SIG-M5 treated with dmso at 0.1 percent for 504 hours (cell line): ENCODE measurements at regions not wholly inside any gene's neighbourhood (a gene's known extent, or its start where the extent isn't known, plus 50 kb on each side); places are given as distances from the start of the nearest gene placed in this dataset.
"Not testable (repeated sequence)": the region's sequence is repeated elsewhere in the genome, so short reads cannot be mapped to it uniquely, and the experiment has no call there.

Source experiments
- DNase-seq: peaks from one replicate; lab custom pipeline; 2025; ENCODE audit not compliant: unreplicated experiment; lab: John Stamatoyannopoulos, UW

DNA sequence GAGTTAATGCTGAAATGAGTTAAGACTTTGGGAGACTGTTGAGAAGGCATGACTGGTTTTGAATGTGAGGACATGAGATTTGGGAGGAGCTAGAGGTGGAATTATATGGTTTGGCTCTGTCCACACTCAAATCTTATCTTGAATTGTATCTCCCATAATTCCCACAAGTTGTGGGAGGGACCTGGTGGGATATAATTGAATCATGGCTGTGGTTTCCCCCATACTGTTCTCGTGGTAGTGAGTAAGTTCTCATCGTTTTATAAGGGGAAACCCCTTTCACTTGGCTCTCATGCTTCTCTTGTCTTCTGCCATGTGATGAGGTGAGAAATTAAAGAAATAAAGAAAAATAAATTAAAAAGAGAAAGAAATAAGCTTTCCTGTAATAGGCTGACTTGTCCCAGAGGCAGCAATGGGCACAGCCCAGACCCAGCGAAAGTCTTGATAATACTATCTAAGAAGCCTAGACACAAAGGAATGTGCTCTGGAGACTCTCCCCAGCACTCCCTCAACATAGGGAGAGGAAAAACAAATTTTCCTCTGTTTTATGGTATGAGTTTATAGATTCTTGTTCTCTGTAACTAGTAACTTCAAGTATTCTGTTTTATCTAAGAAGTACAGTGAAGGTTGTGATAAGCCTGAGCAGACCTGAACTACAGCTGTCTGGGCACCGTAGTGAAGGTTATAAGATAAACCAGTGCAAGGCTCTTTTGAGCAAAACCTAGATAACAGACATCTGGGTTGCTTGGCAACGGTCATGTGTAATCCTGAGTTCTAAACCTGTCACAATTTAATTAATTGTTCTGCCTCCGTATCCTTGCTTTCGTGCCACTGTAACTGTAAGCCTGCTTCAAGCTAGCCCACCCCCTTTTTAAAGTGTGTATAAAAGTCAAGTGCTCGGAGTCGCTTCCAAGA, 88.9 kb upstream of the ECI2 start:
- DNase-seq = no peak

DNA sequence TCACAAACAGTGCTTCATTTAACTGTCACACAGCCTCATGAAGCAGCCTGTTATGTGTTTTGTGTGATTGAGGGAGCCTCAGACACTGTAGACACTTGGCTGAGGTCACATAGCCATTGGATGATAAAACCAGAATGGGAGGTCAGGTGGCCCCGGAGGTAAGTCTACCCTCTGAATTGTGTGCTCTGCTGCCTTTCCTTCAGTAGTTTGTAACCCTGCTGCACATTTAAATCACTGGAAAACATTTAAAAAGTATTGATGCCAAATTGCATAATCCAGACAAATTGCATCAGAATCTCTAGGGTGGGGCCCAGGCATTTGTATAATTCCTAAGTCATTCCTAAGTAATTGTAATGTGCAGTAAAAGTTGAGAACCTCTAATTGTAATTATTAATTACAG, 85.2 kb upstream of the ECI2 start:
- DNase-seq = no peak

DNA sequence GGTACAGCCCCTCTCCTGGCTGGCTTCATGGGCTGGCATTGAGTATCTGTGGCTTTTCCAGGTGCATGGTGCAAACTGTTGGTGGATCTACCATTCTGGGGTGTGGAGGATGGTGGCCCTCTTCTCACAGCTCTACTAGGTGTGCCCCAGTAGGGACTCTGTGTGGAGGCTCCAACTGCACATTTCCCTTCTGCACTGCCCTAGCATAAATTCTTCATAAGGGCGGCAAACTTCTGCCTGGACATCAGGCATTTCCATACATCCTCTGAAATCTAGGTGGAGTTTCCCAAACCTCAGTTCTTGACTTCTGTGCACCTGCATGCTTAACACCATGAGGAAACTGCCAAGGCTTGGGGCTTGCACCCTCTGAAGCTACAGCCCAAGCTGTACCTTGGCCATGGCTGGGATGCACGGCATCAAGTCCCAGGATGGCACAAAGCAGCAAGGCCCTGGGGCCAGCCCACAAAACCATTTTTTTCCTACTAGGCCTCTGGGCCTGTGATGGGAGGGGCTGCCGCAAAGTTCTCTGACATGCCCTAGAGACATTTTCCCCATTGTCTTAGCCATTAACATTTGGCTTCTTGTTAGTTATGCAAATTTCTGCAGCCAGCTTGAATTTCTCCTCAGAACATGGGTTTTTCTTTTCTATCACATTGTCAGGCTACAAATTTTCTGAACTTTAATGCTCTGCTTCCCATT, 83.4 kb upstream of the ECI2 start:
- DNase-seq = not testable (repeated sequence)

DNA sequence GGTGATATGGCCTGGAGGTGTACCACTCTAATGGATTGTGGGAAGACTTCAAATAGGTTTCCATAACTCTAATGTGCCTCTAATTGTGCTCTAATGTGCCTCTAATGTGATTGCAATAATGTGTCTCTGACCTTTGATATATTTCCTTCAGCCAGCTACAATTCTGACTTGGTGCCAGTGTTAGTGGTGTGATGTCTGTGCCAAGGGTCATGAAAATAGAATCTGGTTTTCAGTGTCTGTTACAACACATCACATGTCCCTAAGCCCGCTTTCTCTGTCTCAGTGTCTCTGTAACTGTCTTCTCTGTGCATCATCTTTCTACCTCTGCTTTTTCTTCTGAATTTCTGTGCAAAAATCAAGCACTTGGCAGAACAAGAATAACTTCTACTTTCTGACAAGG, 77.2 kb upstream of the ECI2 start:
- DNase-seq = no peak

DNA sequence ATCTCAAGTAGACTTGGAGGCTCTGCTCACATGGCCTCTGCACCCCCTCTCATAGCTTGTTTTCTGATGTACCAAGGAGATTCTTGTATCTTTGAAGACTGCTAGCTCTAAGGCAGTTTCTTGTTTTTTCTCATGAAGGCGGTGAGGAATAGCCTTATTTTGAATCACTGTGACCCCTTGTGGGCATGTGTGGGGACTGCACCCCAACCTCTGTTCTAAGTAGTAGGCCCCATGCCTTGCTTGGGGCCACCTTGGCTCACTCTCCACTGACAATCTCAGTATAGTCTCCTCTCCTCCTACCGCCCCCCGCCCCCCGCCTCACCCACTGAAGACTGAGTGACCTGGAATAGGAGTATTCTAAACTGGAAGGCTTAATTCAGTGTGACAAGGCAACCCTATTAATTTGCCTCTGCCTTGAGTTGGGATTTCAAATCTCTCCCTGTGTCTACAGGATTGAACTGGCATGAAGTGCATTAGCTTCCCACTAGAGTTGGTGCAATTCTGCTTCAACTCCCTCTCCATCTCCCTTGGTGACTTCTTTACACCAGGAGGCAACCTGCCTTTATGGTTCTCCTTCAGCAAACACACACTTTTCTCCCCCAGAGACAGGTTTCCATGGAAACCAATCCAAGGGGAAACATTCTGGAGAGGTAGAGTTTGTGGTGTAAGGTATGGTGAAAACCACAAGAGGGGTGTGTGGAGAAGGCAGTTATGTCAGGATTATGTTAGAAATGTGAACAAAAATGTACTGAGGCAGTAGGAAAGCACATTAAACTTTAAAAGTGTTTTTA, 75.4 kb upstream of the ECI2 start:
- DNase-seq = peak; percentile 39

DNA sequence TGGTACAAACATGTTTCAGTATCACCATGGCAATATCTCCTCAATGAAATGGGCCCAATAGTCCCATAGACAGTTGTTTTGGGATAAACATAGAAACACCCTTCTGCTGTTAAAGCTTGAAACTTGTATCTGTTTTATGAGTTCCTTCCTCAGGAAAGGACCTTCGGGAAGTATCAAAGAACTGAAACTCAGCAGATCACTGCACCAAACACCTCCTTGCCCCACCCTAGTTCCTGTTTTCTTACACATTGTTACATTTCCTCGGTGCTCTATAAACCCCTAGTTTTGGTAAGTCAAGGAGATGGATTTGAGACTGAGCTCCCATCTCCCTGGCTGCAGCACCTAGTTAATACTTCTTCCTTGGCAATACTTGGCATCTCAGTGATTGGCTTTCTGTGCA, 73.8 kb upstream of the ECI2 start:
- peak; percentile 38 for DNase-seq

DNA sequence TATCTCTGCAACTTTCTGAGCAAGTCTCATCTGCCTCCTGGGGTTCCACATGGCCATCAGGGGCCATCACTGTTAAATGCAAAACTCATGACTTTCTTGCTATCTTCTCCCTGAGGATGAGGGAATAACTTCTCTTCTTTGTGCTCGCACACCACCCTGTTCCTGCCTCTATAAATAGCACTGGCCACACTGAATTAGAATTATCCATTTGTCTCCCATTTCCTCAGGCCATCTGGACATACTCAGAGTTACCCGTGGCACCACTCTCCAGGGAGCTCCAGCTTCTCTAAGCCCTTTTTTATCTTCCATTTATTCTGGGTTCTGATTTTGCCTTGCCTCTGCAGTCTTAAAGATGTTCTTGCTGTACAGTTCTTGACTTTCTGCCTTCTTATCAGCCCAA, 72.8 kb upstream of the ECI2 start:
- no peak for DNase-seq

DNA sequence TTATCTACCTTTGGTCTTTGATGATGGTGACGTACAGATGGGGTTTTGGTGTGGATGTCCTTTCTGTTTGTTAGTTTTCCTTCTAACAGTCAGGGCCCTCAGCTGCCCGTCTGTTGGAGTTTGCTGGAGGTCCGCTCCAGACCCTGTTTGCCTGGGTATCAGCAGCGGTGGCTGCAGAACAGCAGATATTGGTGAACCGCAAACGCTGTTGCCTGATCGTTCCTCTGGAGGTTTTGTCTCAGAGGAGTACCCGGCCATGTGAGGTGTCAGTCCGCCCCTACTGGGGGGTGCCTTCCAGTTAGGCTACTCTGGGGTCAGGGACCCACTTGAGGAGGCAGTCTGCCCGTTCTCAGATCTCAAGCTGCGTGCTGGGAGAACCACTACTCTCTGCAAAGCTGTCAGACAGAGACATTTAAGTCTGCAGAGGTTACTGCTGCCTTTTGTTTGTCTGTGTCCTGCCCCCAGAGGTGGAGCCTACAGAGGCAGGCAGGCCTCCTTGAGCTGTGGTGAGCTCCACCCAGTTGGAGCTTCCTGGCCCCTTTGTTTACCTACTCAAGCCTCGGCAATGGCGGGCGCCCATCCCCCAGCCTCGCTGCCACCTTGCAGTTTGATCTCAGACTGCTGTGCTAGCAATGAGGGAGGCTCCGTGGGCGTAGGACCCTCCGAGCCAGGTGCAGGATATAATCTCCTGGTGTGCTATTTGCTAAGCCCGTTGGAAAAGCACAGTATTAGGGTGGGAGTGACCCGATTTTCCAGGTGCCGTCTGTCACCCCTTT, 68.5 kb upstream of the ECI2 start:
- not testable (repeated sequence) for DNase-seq

DNA sequence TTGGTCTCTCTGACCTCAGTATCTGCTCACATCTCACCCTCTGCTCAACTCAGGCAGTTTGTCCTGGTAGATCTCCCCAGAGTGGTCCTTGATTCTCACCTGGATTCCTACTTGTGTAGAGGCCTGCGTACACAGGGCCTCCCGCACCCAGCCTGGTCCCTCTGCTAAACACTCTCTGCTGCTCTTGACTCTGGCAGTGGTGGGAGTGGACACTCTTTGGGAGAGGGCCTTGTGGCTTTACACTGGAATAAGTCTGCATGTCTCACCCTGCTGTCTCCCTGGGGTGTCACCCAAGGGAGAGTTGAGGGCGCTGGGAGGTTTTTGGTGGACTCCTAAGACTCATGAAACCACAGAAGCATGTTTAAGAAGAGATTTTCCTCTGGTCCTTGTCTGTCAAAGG, 57.3 kb upstream of the ECI2 start:
- no peak for DNase-seq

DNA sequence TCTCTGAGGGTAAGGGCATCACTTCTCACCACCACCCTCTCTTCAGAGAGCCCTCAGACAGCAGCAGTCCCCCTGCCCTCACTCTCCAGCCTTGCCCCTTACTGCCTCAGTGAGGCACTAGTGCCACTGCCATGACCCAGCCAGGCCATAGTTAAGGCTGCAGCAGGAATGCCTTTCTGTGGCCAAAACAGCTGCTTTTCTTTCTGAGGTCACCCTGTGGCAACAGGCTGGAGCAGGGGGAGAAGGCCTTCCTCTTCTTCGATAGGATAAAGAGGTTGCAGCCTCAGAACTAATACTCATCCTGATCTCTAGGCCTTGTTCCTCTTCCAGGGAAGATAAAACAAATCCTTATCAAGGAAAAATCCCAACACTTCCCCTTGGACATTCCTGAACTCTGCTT, 56.8 kb upstream of the ECI2 start:
- DNase-seq = no peak

DNA sequence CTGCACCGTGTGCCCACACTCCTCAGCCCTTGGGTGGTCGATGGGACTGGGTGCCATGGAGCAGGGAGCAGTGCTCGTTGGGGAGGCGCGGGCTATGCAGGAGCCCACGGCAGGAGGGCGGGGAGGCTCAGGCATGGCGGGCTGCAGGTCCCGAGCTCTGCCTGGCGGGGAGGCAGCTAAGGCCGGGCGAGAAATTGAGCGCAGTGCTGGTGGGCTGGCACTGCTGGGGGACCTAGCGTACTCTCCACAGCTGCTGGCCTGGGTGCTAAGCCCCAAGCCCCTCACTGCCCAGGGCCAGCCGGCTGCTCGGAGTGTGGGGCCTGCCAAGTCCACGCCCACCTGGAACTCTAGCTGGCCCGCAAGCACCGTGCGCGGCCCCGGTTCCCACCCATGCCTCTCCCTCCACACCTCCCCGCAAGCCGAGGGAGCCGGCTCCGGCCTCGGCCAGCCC, 55.9 kb upstream of the ECI2 start:
- DNase-seq = no peak

DNA sequence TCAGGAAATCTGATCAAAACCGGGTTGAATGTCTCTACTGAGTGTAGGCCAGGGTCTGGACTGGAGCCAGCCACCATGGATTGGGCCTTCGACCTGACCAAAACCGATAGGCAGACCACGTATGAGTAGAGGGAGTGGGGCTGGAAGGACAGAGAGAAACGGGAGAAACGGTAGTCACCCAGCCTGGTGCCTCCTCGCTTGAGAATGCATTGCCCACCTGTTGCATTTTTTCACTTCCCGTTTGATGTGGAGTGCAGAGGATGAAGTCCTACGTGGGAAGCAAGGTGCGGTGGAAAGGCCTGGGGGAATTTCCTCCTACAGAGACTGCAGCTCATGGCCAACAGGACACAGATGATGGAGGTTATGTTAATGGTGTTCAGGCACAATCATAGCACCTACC, 53.9 kb upstream of the ECI2 start:
- no peak for DNase-seq

DNA sequence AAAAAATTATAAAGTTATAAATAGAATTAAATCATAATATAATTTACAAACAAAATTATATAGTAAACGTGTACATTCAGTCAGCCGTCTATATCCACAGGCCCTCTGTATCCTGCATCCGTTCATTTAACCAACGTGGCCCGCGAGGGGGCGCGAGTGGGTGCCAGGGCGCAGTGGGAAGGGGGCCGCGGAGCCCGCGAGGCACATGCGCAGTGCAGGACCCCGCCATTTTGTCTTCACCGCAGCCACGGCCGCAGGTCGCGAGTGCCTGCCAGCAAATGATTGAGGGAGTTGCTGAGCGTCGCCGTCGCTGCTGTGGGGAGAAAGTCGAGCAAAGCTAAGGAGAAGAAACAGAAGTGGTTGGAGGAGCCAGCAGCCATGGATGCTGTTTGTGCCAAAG, 53.4 kb upstream of the ECI2 start:
- no peak for DNase-seq

DNA sequence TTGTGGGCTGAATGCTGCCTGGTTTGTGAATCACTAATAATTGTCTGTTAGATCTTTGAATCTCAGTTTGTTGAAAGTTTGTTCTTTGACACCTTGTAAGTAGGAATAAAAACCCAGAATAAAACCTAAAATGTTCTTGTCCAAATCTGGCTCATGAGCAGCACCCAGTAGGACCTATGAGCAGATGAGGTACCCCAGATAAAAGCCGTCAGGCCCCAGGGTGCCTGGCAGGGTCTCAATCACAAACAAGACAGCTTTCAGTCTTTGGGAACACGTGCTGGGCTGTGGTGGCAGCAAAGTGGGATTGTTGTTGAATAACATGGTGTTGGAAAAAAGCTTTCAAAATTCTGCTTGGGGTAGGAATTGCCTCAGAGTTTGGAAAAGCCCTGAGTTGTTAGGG, 52.1 kb upstream of the ECI2 start:
- DNase-seq = no peak

DNA sequence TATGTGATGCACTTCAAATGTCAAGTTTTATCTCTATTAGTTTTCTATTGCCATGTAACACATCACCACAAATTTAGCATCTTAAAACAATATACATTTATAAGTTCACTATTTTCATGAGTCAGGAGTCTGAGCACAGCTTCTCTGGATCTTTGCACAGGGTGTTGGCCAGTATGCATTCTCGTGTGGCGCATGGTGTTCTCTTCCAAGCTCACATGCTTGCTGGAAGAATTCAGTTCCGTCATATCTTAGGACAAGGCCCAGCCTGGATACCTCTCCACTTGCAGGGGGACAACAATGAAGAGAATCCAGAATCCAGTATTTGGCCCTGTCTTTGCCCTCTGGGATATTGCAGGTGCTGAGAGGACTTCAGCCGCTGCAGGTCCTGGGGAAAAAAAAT, 51.0 kb upstream of the ECI2 start:
- DNase-seq = no peak

DNA sequence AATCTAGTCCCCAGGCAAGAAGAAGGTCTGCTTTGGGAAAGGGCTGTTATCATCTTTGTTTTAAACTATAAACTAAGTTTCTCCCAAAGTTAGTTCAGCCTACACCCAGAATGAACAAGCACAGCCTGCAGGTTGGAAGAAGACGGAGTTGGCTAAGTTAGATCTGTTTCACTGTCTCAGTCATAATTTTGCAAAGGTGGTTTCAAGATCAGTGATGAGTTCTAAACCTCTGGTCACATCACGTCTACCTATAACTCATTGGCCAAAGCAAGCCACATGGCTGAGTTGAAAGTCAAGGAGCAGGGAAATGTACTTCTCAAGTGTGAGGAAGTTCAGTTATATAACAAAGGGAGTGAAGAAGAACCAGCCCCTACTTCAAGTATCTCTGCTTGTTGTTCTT, 50.5 kb upstream of the ECI2 start:
- no peak for DNase-seq

DNA sequence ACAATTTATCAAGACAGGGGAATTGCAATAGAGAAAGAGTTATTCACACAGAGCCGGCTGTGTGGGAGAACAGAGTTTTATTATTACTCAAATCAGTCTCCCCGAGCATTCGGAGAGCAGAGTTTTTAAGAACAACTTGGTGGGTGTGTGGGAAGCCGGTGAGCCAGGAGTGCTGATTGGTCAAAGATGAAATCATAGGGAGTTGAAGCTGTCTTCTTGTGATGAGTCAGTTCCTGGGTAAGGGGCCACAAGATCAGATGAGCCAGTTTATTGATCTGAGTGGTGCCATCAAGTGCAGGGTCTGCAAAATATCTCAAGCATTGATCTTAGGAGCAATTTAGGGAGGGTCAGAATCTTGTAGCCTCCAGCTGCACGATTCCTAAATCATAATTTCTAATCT, 50.0 kb upstream of the ECI2 start:
- no peak for DNase-seq
